ENCODE measurements at regions not wholly inside any gene's neighbourhood (a gene's known extent, or its start where the extent isn't known, plus 50 kb on each side); places are given as distances from the start of the nearest gene placed in this dataset.

DNA sequence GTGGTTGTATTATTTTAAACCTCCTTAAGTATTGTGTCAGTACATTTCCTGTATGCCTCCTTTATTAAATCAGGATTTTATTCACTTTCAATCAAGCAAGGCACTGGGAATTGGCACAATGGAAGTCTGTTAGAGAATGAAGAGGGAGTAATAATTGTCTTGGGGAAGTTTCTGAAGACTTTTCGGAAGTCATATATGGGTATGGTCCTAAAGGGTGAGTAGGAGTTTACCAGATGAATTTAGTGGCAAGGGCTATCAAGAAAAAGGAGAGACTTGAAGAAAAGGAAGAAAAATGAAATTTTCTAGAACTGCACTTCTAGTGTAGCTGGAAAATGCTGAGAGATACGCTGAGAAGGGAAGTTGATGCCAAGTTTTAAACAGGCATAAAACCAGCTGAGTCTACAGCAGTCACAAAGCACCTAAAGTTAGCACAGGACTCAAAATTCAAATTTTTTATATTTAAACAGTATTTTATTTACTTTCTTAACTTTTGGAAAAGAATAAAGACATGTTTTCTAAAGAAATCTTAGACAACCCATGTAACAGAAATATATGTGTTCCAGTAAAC lies 184.9 kb downstream of the SMC2 start:
- Histone ChIP-seq H3K4me1 (ENCODE audit: control insufficient read depth in 1 of 2, low read depth in 2 of 2) (peaks cover 3 to 6% of the 10 kb centered on the region in 2 donors), H3K36me3 (no peaks in the 10 kb centered on the region), H3K4me3 (peak overlapping the region; percentile 6), H3K9me3 (no peaks in the 10 kb centered on the region), H3K27ac (no peak overlapping the region), H3K27me3 (replicated peaks; ENCODE audit: insufficient read depth) (no peaks in the 10 kb centered on the region)
- TF ChIP-seq, protein P1, sequence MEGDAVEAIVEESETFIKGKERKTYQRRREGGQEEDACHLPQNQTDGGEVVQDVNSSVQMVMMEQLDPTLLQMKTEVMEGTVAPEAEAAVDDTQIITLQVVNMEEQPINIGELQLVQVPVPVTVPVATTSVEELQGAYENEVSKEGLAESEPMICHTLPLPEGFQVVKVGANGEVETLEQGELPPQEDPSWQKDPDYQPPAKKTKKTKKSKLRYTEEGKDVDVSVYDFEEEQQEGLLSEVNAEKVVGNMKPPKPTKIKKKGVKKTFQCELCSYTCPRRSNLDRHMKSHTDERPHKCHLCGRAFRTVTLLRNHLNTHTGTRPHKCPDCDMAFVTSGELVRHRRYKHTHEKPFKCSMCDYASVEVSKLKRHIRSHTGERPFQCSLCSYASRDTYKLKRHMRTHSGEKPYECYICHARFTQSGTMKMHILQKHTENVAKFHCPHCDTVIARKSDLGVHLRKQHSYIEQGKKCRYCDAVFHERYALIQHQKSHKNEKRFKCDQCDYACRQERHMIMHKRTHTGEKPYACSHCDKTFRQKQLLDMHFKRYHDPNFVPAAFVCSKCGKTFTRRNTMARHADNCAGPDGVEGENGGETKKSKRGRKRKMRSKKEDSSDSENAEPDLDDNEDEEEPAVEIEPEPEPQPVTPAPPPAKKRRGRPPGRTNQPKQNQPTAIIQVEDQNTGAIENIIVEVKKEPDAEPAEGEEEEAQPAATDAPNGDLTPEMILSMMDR (IDR thresholded peaks at IDR 0.05), result no peak
- ATAC-seq (ENCODE audit: insufficient number of reproducible peaks, low FRiP score, low read depth) (no peak), DNase-seq (ENCODE audit: low spot score) (no peak)

DNA sequence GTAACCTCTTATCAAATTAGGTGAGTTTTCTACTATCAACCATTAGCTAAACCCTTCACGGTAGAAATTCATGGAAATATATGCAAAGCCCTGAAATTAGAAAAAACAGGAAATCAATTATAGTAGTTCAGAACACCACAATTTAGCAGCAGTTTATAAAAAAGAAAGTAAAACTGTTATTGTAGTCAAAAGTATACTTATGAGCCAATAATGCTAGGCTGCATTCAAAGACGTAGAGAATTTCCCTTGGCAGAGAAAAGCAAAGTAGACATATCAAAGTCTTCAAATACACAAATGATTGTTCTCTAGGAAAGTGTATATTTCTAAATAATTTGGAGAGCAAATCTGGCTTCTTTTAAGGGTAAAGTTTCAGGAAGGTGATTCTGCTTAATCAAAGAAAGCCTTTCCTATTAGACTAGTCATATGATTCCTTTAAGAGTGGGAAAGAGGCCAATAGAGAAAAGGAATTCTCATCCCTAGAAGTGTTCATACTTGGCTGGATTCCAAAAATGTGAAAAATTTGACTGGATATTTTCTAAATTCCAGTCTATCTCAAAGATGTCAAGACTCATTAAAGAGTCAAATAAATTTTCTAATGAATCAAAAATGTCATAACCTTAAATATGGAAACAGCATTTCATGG lies 185.5 kb downstream of the SMC2 start:
- Histone ChIP-seq H3K36me3 (no peaks in the 10 kb centered on the region), H3K4me1 (ENCODE audit: control insufficient read depth in 1 of 2, low read depth in 2 of 2) (peaks cover 3 to 6% of the 10 kb centered on the region in 2 donors), H3K27me3 (replicated peaks; ENCODE audit: insufficient read depth) (no peaks in the 10 kb centered on the region), H3K9me3 (no peaks in the 10 kb centered on the region), H3K27ac (no peak overlapping the region), H3K4me3 (peak overlapping the region; percentile 6)
- DNase-seq (ENCODE audit: low spot score) (no peak), ATAC-seq (ENCODE audit: insufficient number of reproducible peaks, low FRiP score, low read depth) (no peak)
- TF ChIP-seq, protein P1 (IDR thresholded peaks at IDR 0.05), result no peak

DNA sequence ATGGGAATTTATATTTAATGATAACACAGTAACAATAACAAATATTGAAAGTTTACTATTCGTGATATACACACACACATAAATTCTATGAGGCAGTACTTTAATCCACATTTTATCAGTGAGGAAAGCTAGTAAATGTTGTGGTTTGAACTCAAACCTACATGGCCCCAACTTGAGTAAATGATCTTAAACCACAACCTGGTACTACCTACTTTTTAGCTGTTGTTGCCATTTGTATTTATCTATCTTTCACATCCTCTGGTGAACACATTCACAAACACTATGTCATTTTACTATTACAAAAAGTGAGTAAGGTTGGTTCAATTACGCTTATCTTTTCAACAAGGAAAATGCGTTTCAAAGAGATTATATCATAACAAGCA lies 186.1 kb downstream of the SMC2 start:
- Histone ChIP-seq H3K4me3 (no peak overlapping the region), H3K27me3 (replicated peaks; ENCODE audit: insufficient read depth) (no peaks in the 10 kb centered on the region), H3K4me1 (ENCODE audit: control insufficient read depth in 1 of 2, low read depth in 2 of 2) (peaks cover 3 to 6% of the 10 kb centered on the region in 2 donors), H3K36me3 (no peaks in the 10 kb centered on the region), H3K27ac (no peak overlapping the region), H3K9me3 (no peaks in the 10 kb centered on the region)
- DNase-seq (ENCODE audit: low spot score), result no peak
- ATAC-seq (ENCODE audit: insufficient number of reproducible peaks, low FRiP score, low read depth), result no peak
- TF ChIP-seq, protein P1 (IDR thresholded peaks at IDR 0.05), result no peak

DNA sequence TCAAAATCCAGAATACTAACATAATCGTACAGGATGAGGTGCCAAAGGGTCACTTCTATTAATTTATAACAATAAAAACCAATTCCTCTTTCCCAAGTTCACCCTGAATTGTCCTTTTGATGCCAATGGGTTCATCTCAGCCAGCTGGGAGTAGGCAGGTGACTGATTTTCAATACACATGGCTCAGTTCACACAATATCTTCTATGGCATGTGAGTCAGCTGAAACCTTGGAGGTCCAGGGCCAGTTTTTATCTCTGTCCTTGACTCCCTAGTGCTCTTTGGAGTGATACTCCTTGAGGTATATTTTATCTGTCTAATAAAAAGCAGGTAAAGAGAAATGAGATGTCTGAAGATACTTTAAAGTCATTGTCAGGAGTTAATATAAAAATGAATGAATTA lies 186.6 kb downstream of the SMC2 start:
- H3K4me1 ChIP-seq (ENCODE audit: control insufficient read depth in 1 of 2, low read depth in 2 of 2), result peaks cover 3 to 6% of the 10 kb centered on the region in 2 donors
- TF ChIP-seq, protein P1 (IDR thresholded peaks at IDR 0.05), result no peak
- ATAC-seq (ENCODE audit: insufficient number of reproducible peaks, low FRiP score, low read depth) (no peak), DNase-seq (ENCODE audit: low spot score) (no peak)
- no peaks in the 10 kb centered on the region for H3K9me3 ChIP-seq
- no peak overlapping the region for H3K4me3 ChIP-seq
- H3K27me3 ChIP-seq (replicated peaks; ENCODE audit: insufficient read depth), result no peaks in the 10 kb centered on the region
- H3K27ac ChIP-seq, result no peak overlapping the region
- no peaks in the 10 kb centered on the region for H3K36me3 ChIP-seq

DNA sequence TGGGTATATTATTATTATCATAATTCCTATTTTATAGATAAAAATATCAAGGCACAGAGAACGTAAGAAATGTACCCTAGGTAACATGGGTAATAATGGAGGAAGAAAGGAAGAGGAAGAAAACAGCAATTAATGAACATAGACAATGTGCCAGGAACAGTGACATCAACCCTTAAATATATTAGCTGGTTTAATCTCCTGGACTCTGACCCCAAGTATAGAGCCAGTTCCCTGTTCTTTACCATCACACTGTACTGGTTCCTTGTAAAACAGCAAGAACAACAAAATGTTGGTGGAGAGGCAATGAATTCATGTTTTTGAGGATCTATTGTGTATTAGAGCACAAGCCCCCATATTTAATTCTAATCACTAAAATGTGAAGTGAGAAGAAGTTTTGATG lies 192.1 kb downstream of the SMC2 start:
- H3K9me3 ChIP-seq, result no peaks in the 10 kb centered on the region
- H3K36me3 ChIP-seq, result no peaks in the 10 kb centered on the region
- H3K4me3 ChIP-seq, result no peak overlapping the region
- TF ChIP-seq, protein P1 (IDR thresholded peaks at IDR 0.05), result no peak
- H3K4me1 ChIP-seq (ENCODE audit: control insufficient read depth in 1 of 2, low read depth in 2 of 2), result no peaks in the 10 kb centered on the region
- H3K27me3 ChIP-seq (replicated peaks; ENCODE audit: insufficient read depth), result no peaks in the 10 kb centered on the region
- DNase-seq (ENCODE audit: low spot score) (no peak), ATAC-seq (ENCODE audit: insufficient number of reproducible peaks, low FRiP score, low read depth) (no peak)
- no peak overlapping the region for H3K27ac ChIP-seq
